ENCODE measurements at regions not wholly inside any gene's neighbourhood (a gene's known extent, or its start where the extent isn't known, plus 50 kb on each side); places are given as distances from the start of the nearest gene placed in this dataset.

GRCh38 chr14:82251494-82251893, 717.8 kb upstream of the SEL1L start:
- no peak for TF ChIP-seq CTCF (IDR thresholded peaks at IDR 0.05)
- TF ChIP-seq POLR2A (IDR thresholded peaks at IDR 0.05; ENCODE audit: low read length): no peak
- TF ChIP-seq HMGXB4 (CRISPR knock-in tag; IDR thresholded peaks at IDR 0.05; ENCODE audit: borderline replicate concordance): no peak
- no peak for TF ChIP-seq RCOR1 (IDR thresholded peaks at IDR 0.05; ENCODE audit: low read depth, low read length)
- no peak for TF ChIP-seq NFE2L2 (conservative IDR thresholded peaks at IDR 0.05; ENCODE audit: low read length)
- no peak for TF ChIP-seq EP300 (IDR thresholded peaks at IDR 0.05)
- TF ChIP-seq USF2 (IDR thresholded peaks at IDR 0.05): no peak
- no peak for TF ChIP-seq MAZ (IDR thresholded peaks at IDR 0.05; ENCODE audit: borderline replicate concordance, low read depth, low read length)
- no peak for TF ChIP-seq CHD2 (IDR thresholded peaks at IDR 0.05; ENCODE audit: low read length, partially characterized antibody)
- TF ChIP-seq E2F6 (IDR thresholded peaks at IDR 0.05; ENCODE audit: borderline replicate concordance, low read depth): no peak
- no peak for TF ChIP-seq HOXA7 (CRISPR knock-in tag; IDR thresholded peaks at IDR 0.05)
- TF ChIP-seq CBX8 (IDR thresholded peaks at IDR 0.05): no peak
- TF ChIP-seq RAD21 (conservative IDR thresholded peaks at IDR 0.05 in 1 of 2, IDR thresholded peaks at IDR 0.05 in 1 of 2): no peak
